HG02884 (cell line): ENCODE measurements at regions not wholly inside any gene's neighbourhood (a gene's known extent, or its start where the extent isn't known, plus 50 kb on each side); places are given as distances from the start of the nearest gene placed in this dataset.
"Not testable (repeated sequence)": the region's sequence is repeated elsewhere in the genome, so short reads cannot be mapped to it uniquely, and the experiment has no call there.

Experiments used
- ATAC-seq: cut with Tn5 transposase; IDR thresholded peaks from one replicate; pipeline ENCODE4 v1.9.1; 2021; ENCODE audit warnings: mild to moderate bottlenecking, moderate library complexity; ENCODE audit not compliant: unreplicated experiment

DNA sequence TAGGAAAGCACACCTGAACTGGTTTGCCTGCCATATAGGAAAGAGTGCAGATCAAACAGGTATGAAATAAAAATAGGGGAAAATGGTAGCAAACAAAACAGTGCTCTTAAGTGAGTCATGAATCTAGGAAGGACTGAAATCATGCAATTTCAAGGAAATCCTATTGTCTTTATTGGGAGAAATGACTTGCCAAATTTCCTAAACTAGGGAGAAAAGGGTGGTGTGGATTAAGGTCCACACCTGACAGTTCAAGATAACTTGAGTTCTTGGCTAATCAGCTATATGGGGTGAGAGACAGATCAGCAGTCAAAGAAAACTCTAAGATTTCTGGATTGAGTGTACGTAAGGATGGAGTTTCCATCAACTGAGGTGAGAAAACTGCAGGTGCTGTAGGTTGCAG is 101.1 kb downstream of the PRKAB2 start:
- no peak for ATAC-seq

GRCh38 chr1:147062956-147063355 is 109.3 kb downstream of the PRKAB2 start:
- no peak for ATAC-seq

GRCh38 chr1:147061880-147062279 is 110.4 kb downstream of the PRKAB2 start:
- ATAC-seq, result not testable (repeated sequence)

- no peak for ATAC-seq
These were observed 115.1 kb downstream of the NBPF12 start for GRCh38 chr1:147053269-147053668.

- ATAC-seq, result no peak
These were observed 114.6 kb downstream of the NBPF12 start for GRCh38 chr1:147052677-147053076.

GRCh38 chr1:147052143-147052542 is 114.0 kb downstream of the NBPF12 start:
- ATAC-seq, result no peak

DNA sequence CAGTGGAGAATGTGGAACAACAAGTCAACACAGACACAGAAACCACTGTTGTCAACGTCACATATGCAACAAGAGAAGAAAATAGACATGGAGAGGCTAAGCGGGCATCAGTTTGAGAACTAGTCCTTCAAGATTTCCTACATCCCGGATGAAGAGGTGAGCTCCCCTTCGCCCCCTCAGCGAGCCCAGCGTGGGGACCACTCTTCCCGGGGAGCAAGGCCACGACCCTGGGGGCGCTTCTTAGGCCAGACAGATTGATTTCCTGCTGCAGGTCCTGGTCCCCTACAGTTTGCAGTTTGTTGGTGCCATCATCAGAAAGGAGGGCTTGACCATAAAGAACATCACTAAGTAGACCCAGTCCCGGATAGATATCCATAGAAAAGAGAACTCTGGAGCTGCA is 113.0 kb downstream of the NBPF12 start:
- ATAC-seq, result no peak

DNA sequence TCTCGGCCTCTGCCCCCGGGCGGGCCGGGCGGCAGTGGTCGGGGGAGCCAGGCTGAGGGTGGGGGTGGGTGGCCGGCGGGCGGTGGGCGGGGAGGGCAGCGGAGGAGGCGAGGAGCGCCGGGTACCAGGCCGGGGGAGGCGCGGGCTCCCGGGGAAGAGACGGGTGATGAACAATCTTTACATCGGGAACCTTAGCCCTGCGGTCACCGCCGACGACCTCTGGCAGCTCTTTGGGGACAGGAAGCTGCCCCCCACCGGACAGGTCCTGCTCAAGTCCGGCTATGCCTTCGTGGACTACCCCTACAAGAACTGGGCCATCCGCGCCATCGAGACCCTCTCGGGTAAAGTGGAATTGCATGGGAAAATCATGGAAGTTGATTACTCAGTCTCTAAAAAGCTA is 112.5 kb downstream of the NBPF12 start:
- no peak for ATAC-seq

DNA sequence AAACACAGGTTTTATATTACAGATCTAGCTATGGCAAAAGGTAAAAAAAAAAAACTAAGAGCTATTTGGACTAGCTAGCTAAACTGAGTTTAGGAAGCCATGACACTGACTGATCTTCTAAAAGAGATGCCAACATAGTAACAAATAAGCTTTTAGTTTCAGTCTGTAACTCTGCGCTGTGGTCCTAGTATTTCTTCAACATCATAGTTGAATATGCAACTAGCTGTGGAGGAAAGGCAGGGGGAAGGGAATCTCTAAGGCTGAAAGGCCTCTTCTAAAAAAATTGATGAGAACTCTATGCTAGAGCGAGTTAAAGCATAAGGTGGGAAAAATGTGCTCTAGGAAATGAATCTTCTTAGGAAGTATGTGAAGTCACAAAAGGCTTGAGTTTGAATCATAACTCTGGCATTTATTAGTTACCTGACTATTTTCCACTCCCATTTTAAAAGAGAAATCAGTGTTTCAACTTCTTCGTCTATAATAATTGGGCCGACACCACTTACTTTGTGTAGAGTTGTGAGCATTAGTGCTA is 108.8 kb downstream of the NBPF12 start:
- peak; percentile 36 for ATAC-seq

GRCh38 chr1:147046189-147046862 is 108.2 kb downstream of the NBPF12 start:
- ATAC-seq, result peak; percentile 66
